ENCODE measurements at regions not wholly inside any gene's neighbourhood (a gene's known extent, or its start where the extent isn't known, plus 50 kb on each side); places are given as distances from the start of the nearest gene placed in this dataset. TPM values are rescaled to one million over a fixed set of nuclear protein-coding genes. Genes with fewer than 3 reads are reported as not detected.

DNA sequence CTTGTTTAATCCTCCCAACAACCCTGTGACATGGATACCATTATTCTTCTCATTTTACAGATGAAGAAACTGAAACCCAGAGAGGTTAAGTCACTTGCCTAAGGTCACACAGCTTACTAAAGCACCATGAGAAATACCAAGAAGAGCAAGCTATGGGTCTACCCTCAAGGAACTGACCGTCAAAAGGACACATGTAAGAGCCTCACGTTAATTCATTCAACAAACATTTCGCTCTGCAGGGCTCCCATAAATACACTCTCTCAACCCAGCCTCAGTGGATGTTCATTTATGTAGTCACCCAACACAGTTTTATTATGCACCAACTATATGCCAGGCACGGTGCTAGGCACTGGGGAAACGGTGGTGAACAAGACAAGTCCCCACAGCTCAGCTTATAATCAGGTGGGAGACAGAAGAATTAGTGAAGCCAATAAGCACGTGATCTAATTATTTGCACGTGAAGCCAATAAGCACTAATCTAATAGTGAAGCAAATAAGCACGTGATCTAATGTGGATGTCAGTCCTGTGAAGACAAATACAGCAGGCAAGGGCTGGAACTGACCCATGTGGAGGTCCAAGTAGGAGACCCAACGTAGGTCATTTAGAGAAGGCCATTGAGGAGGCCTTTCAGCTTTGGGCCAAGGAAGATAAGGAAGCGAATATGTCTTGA, 52.1 kb upstream of the ZBTB40 start:
- Histone ChIP-seq H3K9ac (replicated peaks; ENCODE audit: extremely low read depth, insufficient read depth, low read length) (no peak overlapping the region), H3K27ac (ENCODE audit: insufficient read depth, low read depth, low read length) (no peak overlapping the region), H3K4me2 (ENCODE audit: insufficient read depth, low read length) (no peak overlapping the region), H3K4me3 (replicated peaks in 1 of 3; ENCODE audit: insufficient read depth in 1 of 3, low read depth in 1 of 3, low read length in 3 of 3) (no peak overlapping the region), H4K20me1 (replicated peaks; ENCODE audit: control insufficient read depth, extremely low read depth, insufficient read depth, low read length) (no peaks in the 10 kb centered on the region), H3K9me3 (replicated peaks; ENCODE audit: control insufficient read depth, insufficient read depth, low read length) (no peaks in the 10 kb centered on the region), H3K4me1 (ENCODE audit: control insufficient read depth, extremely low read depth, insufficient read depth, low read length) (no peaks in the 10 kb centered on the region), H3K36me3 (ENCODE audit: control insufficient read depth in 2 of 2, extremely low read depth in 1 of 2, insufficient read depth in 2 of 2, low read length in 2 of 2) (no peaks in the 10 kb centered on the region), H3K79me2 (ENCODE audit: control insufficient read depth, insufficient read depth, low read length) (no peaks in the 10 kb centered on the region), H3K27me3 (ENCODE audit: control insufficient read depth in 2 of 2, insufficient read depth in 2 of 2, low read length in 2 of 2) (peaks cover 20 to 23% of the 10 kb centered on the region in 2 experiments), H3K9me1 (replicated peaks; ENCODE audit: control insufficient read depth, extremely low read depth, insufficient read depth, low read length) (no peaks in the 10 kb centered on the region), H2AFZ (ENCODE audit: low read depth, low read length) (no peak overlapping the region)
- BruUV-seq (replicated peaks): no TSS peak
- no peak for TF ChIP-seq EZH2 (IDR thresholded peaks at IDR 0.05; ENCODE audit: borderline replicate concordance, low read depth, low read length, severe bottlenecking)
- TF ChIP-seq JUN (IDR thresholded peaks at IDR 0.05; ENCODE audit: borderline replicate concordance, insufficient read depth, insufficient read length, low read depth): no peak
- no peak for TF ChIP-seq MYC (IDR thresholded peaks at IDR 0.05; ENCODE audit: low read depth, low read length)
- TF ChIP-seq, protein P1, sequence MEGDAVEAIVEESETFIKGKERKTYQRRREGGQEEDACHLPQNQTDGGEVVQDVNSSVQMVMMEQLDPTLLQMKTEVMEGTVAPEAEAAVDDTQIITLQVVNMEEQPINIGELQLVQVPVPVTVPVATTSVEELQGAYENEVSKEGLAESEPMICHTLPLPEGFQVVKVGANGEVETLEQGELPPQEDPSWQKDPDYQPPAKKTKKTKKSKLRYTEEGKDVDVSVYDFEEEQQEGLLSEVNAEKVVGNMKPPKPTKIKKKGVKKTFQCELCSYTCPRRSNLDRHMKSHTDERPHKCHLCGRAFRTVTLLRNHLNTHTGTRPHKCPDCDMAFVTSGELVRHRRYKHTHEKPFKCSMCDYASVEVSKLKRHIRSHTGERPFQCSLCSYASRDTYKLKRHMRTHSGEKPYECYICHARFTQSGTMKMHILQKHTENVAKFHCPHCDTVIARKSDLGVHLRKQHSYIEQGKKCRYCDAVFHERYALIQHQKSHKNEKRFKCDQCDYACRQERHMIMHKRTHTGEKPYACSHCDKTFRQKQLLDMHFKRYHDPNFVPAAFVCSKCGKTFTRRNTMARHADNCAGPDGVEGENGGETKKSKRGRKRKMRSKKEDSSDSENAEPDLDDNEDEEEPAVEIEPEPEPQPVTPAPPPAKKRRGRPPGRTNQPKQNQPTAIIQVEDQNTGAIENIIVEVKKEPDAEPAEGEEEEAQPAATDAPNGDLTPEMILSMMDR (IDR thresholded peaks at IDR 0.05; ENCODE audit: extremely low read depth in 1 of 2, insufficient read depth in 1 of 2, low read depth in 1 of 2, low read length in 2 of 2): no peak
- TF ChIP-seq, protein P2, sequence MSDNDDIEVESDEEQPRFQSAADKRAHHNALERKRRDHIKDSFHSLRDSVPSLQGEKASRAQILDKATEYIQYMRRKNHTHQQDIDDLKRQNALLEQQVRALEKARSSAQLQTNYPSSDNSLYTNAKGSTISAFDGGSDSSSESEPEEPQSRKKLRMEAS (IDR thresholded peaks at IDR 0.05; ENCODE audit: insufficient read depth, insufficient read length): no peak
- no peak for TF ChIP-seq GATA2 (IDR thresholded peaks at IDR 0.05; ENCODE audit: insufficient read depth, insufficient read length, low read depth, low read length)
- no peak for TF ChIP-seq POLR2AphosphoS5 (IDR thresholded peaks at IDR 0.05; ENCODE audit: insufficient read depth, low read depth, low read length)
- TF ChIP-seq FOS (IDR thresholded peaks at IDR 0.05; ENCODE audit: borderline replicate concordance, insufficient read depth, low read length): no peak
- TF ChIP-seq POLR2A (IDR thresholded peaks at IDR 0.05; ENCODE audit: low read depth, low read length): no peak
- ChIA-PET CTCF (interaction anchor here (0.8 to 1.4 kb wide), 4 partner anchors 8 to 21 kb away, joined by 3 read pairs; no protein-coding TSS in a partner anchor), POLR2A (interaction anchor here (0.5 kb wide), 1 partner anchor 127 kb away, joined by 3 read pairs; no protein-coding TSS in a partner anchor)
- no peak for DNase-seq (ENCODE audit: low read depth, low spot score)
- dilution Hi-C loops (cut with MboI; ENCODE audit: extremely low pct_ligation_motif_present, low sequenced_read_pairs): no loop called here
- intact Hi-C loops (cut with micrococcal nuclease): no loop called here
- FAIRE-seq: no peak

Small RNAs in the stretch of these regions (microRNA-seq; reads per million reads assigned to microRNA genes)
- gene MIR4418 (ENCODE audit: borderline number of aligned reads, borderline replicate concordance): not detected

Small RNAs in the stretch of these regions (small RNA-seq; reads per million reads assigned to genes)
- not detected for gene MIR4418 (ENCODE audit: insufficient read depth, insufficient read length, low read depth, low replicate concordance)

All from endothelial cell of umbilical vein (primary cell).